ENCODE measurements at regions not wholly inside any gene's neighbourhood (a gene's known extent, or its start where the extent isn't known, plus 50 kb on each side); places are given as distances from the start of the nearest gene placed in this dataset.

GRCh38 chr2:39948016-39948719 lies 169.1 kb upstream of the THUMPD2 start (continued):
- TF ChIP-seq ONECUT2 (CRISPR knock-in tag; IDR thresholded peaks at IDR 0.05) (no peak), GLI4 (CRISPR knock-in tag; IDR thresholded peaks at IDR 0.05; ENCODE audit: borderline replicate concordance) (no peak)

- 29% methylated on average over 2 of the region's 2 CpGs for WGBS (ENCODE audit: low lambda C conversion rate)
- ChIA-PET CTCF (ENCODE audit: low intra/inter-chr PET ratio, low total read pairs) (no interaction called here), POLR2A (no interaction called here)
- in situ Hi-C loops (cut with HindIII; ENCODE audit: extremely low pct_ligation_motif_present, low pct_unique_long_range_greater_than_20kb): no loop called here
- Histone ChIP-seq H3K36me3 (replicated peaks in 1 of 2; ENCODE audit: control insufficient read depth in 1 of 2, insufficient read depth in 2 of 2, low read length in 2 of 2) (no peaks in the 10 kb centered on the region), H3K79me2 (ENCODE audit: insufficient read depth, low read length) (no peaks in the 10 kb centered on the region), H4K20me1 (ENCODE audit: insufficient read depth, low read length) (no peaks in the 10 kb centered on the region), H3K27me3 (ENCODE audit: control insufficient read depth in 1 of 2, insufficient read depth in 2 of 2, low read length in 2 of 2) (no peaks in the 10 kb centered on the region), H2AFZ (ENCODE audit: low read length) (no peak overlapping the region), H3K4me3 (replicated peaks in 1 of 3; ENCODE audit: insufficient read depth in 1 of 3, low read depth in 2 of 3, low read length in 3 of 3) (no peak overlapping the region), H3K9me3 (ENCODE audit: low read length) (no peaks in the 10 kb centered on the region), H3K27ac (ENCODE audit: extremely low read length, insufficient read depth, low read length) (no peak overlapping the region), H3K4me2 (ENCODE audit: low read depth, low read length) (no peak overlapping the region), H3K4me1 (ENCODE audit: insufficient read depth, low read length) (no peaks in the 10 kb centered on the region), H3K9ac (ENCODE audit: insufficient read depth, low read depth, low read length) (no peak overlapping the region)
- TF ChIP-seq ZNF263 (CRISPR knock-in tag; IDR thresholded peaks at IDR 0.05) (no peak), DMAP1 (CRISPR knock-in tag; IDR thresholded peaks at IDR 0.05) (no peak), PREB (CRISPR knock-in tag; IDR thresholded peaks at IDR 0.05) (no peak), ZNF530 (CRISPR knock-in tag; IDR thresholded peaks at IDR 0.05; ENCODE audit: low read depth) (no peak), IKZF1 (IDR thresholded peaks at IDR 0.05) (no peak), ARHGAP35 (CRISPR knock-in tag; IDR thresholded peaks at IDR 0.05; ENCODE audit: borderline replicate concordance) (no peak), MTF2 (CRISPR knock-in tag; IDR thresholded peaks at IDR 0.05; ENCODE audit: borderline replicate concordance) (no peak), GATAD2A (CRISPR knock-in tag; IDR thresholded peaks at IDR 0.05) (no peak), ZNF670 (CRISPR knock-in tag; IDR thresholded peaks at IDR 0.05; ENCODE audit: borderline replicate concordance) (no peak)
- FAIRE-seq: no peak
- ATAC-seq: no peak
- intact Hi-C loops (cut with micrococcal nuclease; ENCODE audit: unreplicated experiment): no loop called here
- DNase-seq (ENCODE audit: low spot score): no peak
- BruUV-seq (replicated peaks): no TSS peak
Observed at GRCh38 chr2:39947294-39948015, 168.4 kb upstream of the THUMPD2 start.

Data from HepG2 (cell line).